OCI-LY1 (cell line): ENCODE measurements at regions not wholly inside any gene's neighbourhood (a gene's known extent, or its start where the extent isn't known, plus 50 kb on each side); places are given as distances from the start of the nearest gene placed in this dataset.

ENCODE experiments used
- H2AFZ ChIP-seq: fragments of 200-600 bp; sonication (generic), shearing (Covaris generic); 2 replicates; pipeline ENCODE4 v1.6.0; 2014; ENCODE audit warnings: antibody characterized with exemption, mild to moderate bottlenecking, low read length
- H3F3A ChIP-seq: fragments of 200-600 bp; sonication (generic), shearing (Covaris generic); 2 replicates; pipeline ENCODE4 v1.6.0; 2014; ENCODE audit warnings: mild to moderate bottlenecking, antibody characterized with exemption, low read length, moderate library complexity; ENCODE audit not compliant: insufficient read depth
- H3K27ac ChIP-seq: fragments of 200-600 bp; sonication (generic); 2 replicates; pipeline ENCODE4 v1.5.1; 2014; ENCODE audit warnings: low read length, mixed run types, mild to moderate bottlenecking, low read depth; ENCODE audit not compliant: poor library complexity, severe bottlenecking
- H3K27me3 ChIP-seq: fragments of 200-600 bp; sonication (generic); 2 replicates; pipeline ENCODE4 v1.6.0; 2014; ENCODE audit warnings: antibody characterized with exemption, mild to moderate bottlenecking, low read length, moderate library complexity; ENCODE audit not compliant: insufficient read depth
- H3K36me3 ChIP-seq: fragments of 200-600 bp; sonication (generic); 2 replicates; pipeline ENCODE4 v1.6.1; 2014; ENCODE audit warnings: mild to moderate bottlenecking, antibody characterized with exemption, low read length, moderate library complexity, mixed read lengths; ENCODE audit not compliant: insufficient read depth
- H3K4me1 ChIP-seq: fragments of 200-600 bp; sonication (generic); 2 replicates; pipeline ENCODE4 v1.5.1; 2014; ENCODE audit warnings: mild to moderate bottlenecking, low read length, moderate library complexity; ENCODE audit not compliant: insufficient read depth, severe bottlenecking
- H3K4me2 ChIP-seq: fragments of 200-600 bp; sonication (generic), shearing (Covaris generic); 2 replicates; pipeline ENCODE4 v1.6.1; 2014; ENCODE audit warnings: low read length
- H3K4me3 ChIP-seq: fragments of 200-600 bp; sonication (generic); 2 replicates; pipeline ENCODE4 v1.5.1; 2014; ENCODE audit warnings: low read length, low read depth, mild to moderate bottlenecking, mixed read lengths; ENCODE audit not compliant: poor library complexity, severe bottlenecking
- H3K79me2 ChIP-seq: fragments of 200-600 bp; shearing (Covaris generic); 2 replicates; pipeline ENCODE4 v1.6.1; 2016; ENCODE audit warnings: mixed run types, low read length, mixed read lengths; ENCODE audit not compliant: insufficient read depth
- H3K9ac ChIP-seq: fragments of 200-600 bp; sonication (generic), shearing (Covaris generic); 2 replicates; pipeline ENCODE4 v1.6.1; 2014; ENCODE audit warnings: mild to moderate bottlenecking, low read length, mixed read lengths
- H3K9me2 ChIP-seq: fragments of 200-600 bp; sonication (generic), shearing (Covaris generic); 2 replicates; pipeline ENCODE4 v1.6.1; 2014; ENCODE audit warnings: low read depth, mild to moderate bottlenecking, low read length, mixed read lengths
- H3K9me3 ChIP-seq: fragments of 200-600 bp; shearing (Covaris generic); 2 replicates; pipeline ENCODE4 v1.6.1; 2014; ENCODE audit warnings: low read length, mixed read lengths
- H4K20me1 ChIP-seq: fragments of 200-600 bp; sonication (generic), shearing (Covaris generic); 2 replicates; pipeline ENCODE4 v1.6.0; 2016; ENCODE audit warnings: mild to moderate bottlenecking, low read length; ENCODE audit not compliant: insufficient read depth
- CTCF ChIP-seq: fragments of 200-600 bp; sonication (generic), shearing (Covaris generic); IDR thresholded peaks from 2 replicates; pipeline ENCODE4 v1.5.1; 2017; ENCODE audit warnings: mild to moderate bottlenecking, antibody characterized with exemption, low read length, moderate library complexity, mixed read lengths
- EZH2 ChIP-seq: fragments of 200-600 bp; sonication (generic), shearing (Covaris generic); IDR thresholded peaks from 2 replicates; pipeline ENCODE4 v1.8.0; 2017; ENCODE audit warnings: borderline replicate concordance, mixed run types, mild to moderate bottlenecking, antibody characterized with exemption, low read length, moderate library complexity, mixed read lengths

GRCh38 chr2:107618769-107619168, 207.9 kb upstream of the RGPD4 start:
- no peaks in the 10 kb centered on the region; the same call in 1 of the 2 replicates for H3K36me3 ChIP-seq

GRCh38 chr2:107621186-107622165, 205.2 kb upstream of the RGPD4 start:
- TF ChIP-seq CTCF: no peak
- TF ChIP-seq EZH2: no peak
- H3K27me3 ChIP-seq: no peaks in the 10 kb centered on the region
- peaks cover 16% of the 10 kb centered on the region for H3K9me3 ChIP-seq

More at GRCh38 chr2:107618769-107619168, 207.9 kb upstream of the RGPD4 start:
- H3K9me2 ChIP-seq: no peaks in the 10 kb centered on the region
- H3K9ac ChIP-seq: no peak overlapping the region
- TF ChIP-seq CTCF (no peak), EZH2 (no peak)
- no peaks in the 10 kb centered on the region for H4K20me1 ChIP-seq
- no peaks in the 10 kb centered on the region for H3F3A ChIP-seq
- peaks cover 16% of the 10 kb centered on the region for H3K9me3 ChIP-seq
- H2AFZ ChIP-seq: no peak overlapping the region
- H3K4me1 ChIP-seq: peaks cover 11% of the 10 kb centered on the region
- no peaks in the 10 kb centered on the region for H3K79me2 ChIP-seq
- H3K27me3 ChIP-seq: no peaks in the 10 kb centered on the region
- H3K4me3 ChIP-seq: no peak overlapping the region
- no peak overlapping the region for H3K4me2 ChIP-seq
- no peak overlapping the region for H3K27ac ChIP-seq

GRCh38 chr2:107622741-107623310, 203.9 kb upstream of the RGPD4 start:
- peaks cover 11% of the 10 kb centered on the region for H3K4me1 ChIP-seq
- H3K27ac ChIP-seq: no peak overlapping the region
- H3K27me3 ChIP-seq: no peaks in the 10 kb centered on the region
- H3K4me2 ChIP-seq: no peak overlapping the region
- no peaks in the 10 kb centered on the region for H3K9me2 ChIP-seq
- H2AFZ ChIP-seq: no peak overlapping the region
- H3K79me2 ChIP-seq: no peaks in the 10 kb centered on the region
- peaks cover 16% of the 10 kb centered on the region for H3K9me3 ChIP-seq
- H3K4me3 ChIP-seq: no peak overlapping the region
- H3F3A ChIP-seq: no peaks in the 10 kb centered on the region
- no peaks in the 10 kb centered on the region; the same call in 1 of the 2 replicates for H3K36me3 ChIP-seq
- TF ChIP-seq EZH2: no peak
- no peak for TF ChIP-seq CTCF
- no peak overlapping the region for H3K9ac ChIP-seq
- no peaks in the 10 kb centered on the region for H4K20me1 ChIP-seq

More at GRCh38 chr2:107621186-107622165, 205.2 kb upstream of the RGPD4 start:
- Histone ChIP-seq H3K79me2 (no peaks in the 10 kb centered on the region), H3K36me3 (no peaks in the 10 kb centered on the region; the same call in 1 of the 2 replicates), H3K4me2 (no peak overlapping the region), H3K27ac (no peak overlapping the region), H2AFZ (no peak overlapping the region), H3K9ac (no peak overlapping the region), H3F3A (no peaks in the 10 kb centered on the region), H3K9me2 (no peaks in the 10 kb centered on the region), H4K20me1 (no peaks in the 10 kb centered on the region), H3K4me1 (peaks cover 11% of the 10 kb centered on the region), H3K4me3 (no peak overlapping the region)
